K562 (cell line): ENCODE measurements at regions not wholly inside any gene's neighbourhood (a gene's known extent, or its start where the extent isn't known, plus 50 kb on each side); places are given as distances from the start of the nearest gene placed in this dataset.

Source experiments
- ATF2 ChIP-seq: sonication (generic); formaldehyde crosslinking; IDR thresholded peaks from 2 replicates; pipeline ENCODE4 v1.8.1; 2022; ENCODE audit warnings: missing genetic modification reagents
- E2F1 ChIP-seq: sonication (generic); formaldehyde crosslinking; IDR thresholded peaks from 2 replicates; pipeline ENCODE4 v1.8.1; 2023; ENCODE audit warnings: mild to moderate bottlenecking, missing genetic modification reagents, moderate library complexity
- ZNF316 ChIP-seq: fragments of 450-650 bp; IDR thresholded peaks from 2 replicates; pipeline ENCODE4 v1.6.1; 2016
- TF ChIP-seq, protein P1 (sequence below): fragments of 250-450 bp; sonication (Bioruptor Pico); IDR thresholded peaks from 2 replicates; pipeline ENCODE4 v1.4.0; 2020
- TF ChIP-seq, protein P2 (sequence below): fragments of 150-350 bp; conservative IDR thresholded peaks from 2 replicates; pipeline ENCODE4 v1.6.1; 2014; ENCODE audit warnings: low read length
- TF ChIP-seq, protein P3 (sequence below): fragments of 450-650 bp; formaldehyde crosslinking; IDR thresholded peaks from 2 replicates; pipeline ENCODE4 v1.4.0; 2020; ENCODE audit warnings: mild to moderate bottlenecking, moderate library complexity

DNA sequence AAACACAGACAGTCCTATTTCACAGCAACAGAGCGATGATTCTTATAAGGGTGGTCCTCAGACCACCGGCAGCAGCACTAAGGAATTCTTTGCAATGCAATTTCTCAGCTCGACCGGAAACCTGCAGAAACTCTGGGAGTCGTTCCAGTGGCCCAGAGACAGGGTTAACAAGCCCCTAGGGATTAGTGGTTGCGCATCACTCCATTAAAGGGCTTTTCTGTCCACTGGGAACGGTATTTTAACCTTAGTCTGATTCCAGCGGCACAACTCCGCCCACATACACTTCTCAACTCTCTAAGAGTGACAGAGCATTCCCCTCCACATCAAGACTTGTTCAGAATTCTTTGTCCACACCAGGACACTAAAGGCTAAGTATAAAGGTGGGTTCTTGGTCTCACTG, 341.5 kb downstream of the TFAP2A start (continued):
- TF ChIP-seq, protein P1, sequence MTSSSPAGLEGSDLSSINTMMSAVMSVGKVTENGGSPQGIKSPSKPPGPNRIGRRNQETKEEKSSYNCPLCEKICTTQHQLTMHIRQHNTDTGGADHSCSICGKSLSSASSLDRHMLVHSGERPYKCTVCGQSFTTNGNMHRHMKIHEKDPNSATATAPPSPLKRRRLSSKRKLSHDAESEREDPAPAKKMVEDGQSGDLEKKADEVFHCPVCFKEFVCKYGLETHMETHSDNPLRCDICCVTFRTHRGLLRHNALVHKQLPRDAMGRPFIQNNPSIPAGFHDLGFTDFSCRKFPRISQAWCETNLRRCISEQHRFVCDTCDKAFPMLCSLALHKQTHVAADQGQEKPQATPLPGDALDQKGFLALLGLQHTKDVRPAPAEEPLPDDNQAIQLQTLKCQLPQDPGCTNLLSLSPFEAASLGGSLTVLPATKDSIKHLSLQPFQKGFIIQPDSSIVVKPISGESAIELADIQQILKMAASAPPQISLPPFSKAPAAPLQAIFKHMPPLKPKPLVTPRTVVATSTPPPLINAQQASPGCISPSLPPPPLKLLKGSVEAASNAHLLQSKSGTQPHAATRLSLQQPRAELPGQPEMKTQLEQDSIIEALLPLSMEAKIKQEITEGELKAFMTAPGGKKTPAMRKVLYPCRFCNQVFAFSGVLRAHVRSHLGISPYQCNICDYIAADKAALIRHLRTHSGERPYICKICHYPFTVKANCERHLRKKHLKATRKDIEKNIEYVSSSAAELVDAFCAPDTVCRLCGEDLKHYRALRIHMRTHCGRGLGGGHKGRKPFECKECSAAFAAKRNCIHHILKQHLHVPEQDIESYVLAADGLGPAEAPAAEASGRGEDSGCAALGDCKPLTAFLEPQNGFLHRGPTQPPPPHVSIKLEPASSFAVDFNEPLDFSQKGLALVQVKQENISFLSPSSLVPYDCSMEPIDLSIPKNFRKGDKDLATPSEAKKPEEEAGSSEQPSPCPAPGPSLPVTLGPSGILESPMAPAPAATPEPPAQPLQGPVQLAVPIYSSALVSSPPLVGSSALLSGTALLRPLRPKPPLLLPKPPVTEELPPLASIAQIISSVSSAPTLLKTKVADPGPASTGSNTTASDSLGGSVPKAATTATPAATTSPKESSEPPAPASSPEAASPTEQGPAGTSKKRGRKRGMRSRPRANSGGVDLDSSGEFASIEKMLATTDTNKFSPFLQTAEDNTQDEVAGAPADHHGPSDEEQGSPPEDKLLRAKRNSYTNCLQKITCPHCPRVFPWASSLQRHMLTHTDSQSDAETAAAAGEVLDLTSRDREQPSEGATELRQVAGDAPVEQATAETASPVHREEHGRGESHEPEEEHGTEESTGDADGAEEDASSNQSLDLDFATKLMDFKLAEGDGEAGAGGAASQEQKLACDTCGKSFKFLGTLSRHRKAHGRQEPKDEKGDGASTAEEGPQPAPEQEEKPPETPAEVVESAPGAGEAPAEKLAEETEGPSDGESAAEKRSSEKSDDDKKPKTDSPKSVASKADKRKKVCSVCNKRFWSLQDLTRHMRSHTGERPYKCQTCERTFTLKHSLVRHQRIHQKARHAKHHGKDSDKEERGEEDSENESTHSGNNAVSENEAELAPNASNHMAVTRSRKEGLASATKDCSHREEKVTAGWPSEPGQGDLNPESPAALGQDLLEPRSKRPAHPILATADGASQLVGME (CRISPR knock-in tag) = no peak
- TF ChIP-seq ATF2 = no peak
- TF ChIP-seq ZNF316 = no peak
- TF ChIP-seq, protein P2, sequence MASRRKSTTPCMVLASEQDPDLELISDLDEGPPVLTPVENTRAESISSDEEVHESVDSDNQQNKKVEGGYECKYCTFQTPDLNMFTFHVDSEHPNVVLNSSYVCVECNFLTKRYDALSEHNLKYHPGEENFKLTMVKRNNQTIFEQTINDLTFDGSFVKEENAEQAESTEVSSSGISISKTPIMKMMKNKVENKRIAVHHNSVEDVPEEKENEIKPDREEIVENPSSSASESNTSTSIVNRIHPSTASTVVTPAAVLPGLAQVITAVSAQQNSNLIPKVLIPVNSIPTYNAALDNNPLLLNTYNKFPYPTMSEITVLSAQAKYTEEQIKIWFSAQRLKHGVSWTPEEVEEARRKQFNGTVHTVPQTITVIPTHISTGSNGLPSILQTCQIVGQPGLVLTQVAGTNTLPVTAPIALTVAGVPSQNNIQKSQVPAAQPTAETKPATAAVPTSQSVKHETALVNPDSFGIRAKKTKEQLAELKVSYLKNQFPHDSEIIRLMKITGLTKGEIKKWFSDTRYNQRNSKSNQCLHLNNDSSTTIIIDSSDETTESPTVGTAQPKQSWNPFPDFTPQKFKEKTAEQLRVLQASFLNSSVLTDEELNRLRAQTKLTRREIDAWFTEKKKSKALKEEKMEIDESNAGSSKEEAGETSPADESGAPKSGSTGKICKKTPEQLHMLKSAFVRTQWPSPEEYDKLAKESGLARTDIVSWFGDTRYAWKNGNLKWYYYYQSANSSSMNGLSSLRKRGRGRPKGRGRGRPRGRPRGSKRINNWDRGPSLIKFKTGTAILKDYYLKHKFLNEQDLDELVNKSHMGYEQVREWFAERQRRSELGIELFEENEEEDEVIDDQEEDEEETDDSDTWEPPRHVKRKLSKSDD = no peak
- TF ChIP-seq, protein P3, sequence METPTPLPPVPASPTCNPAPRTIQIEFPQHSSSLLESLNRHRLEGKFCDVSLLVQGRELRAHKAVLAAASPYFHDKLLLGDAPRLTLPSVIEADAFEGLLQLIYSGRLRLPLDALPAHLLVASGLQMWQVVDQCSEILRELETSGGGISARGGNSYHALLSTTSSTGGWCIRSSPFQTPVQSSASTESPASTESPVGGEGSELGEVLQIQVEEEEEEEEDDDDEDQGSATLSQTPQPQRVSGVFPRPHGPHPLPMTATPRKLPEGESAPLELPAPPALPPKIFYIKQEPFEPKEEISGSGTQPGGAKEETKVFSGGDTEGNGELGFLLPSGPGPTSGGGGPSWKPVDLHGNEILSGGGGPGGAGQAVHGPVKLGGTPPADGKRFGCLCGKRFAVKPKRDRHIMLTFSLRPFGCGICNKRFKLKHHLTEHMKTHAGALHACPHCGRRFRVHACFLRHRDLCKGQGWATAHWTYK (CRISPR knock-in tag) = no peak
- TF ChIP-seq E2F1 (CRISPR knock-in tag) = no peak
